Activated CD8-positive, alpha-beta memory T cell treated with anti-CD3 and anti-CD28 coated beads, Interleukin-2, amount 10 ng/mL, durations not matched to agents 7 days and 5 days (primary cell): ENCODE measurements at regions not wholly inside any gene's neighbourhood (a gene's known extent, or its start where the extent isn't known, plus 50 kb on each side); places are given as distances from the start of the nearest gene placed in this dataset.

ENCODE experiments used
- ATAC-seq: fragments of 150-1000 bp; cut with Tn5 transposase; one replicate; pipeline ENCODE4 v1.10.0; 2021; ENCODE audit warnings: moderate library complexity
- CTCF ChIA-PET: fragments of 350-600 bp; sonication (Branson Sonifier 250); formaldehyde crosslinking; loops from one replicate; lab custom pipeline; 2021; ENCODE audit warnings: antibody characterized with exemption; lab: Charles Lee
- DNase-seq: peaks from one replicate; pipeline ENCODE4 v3.0.0-alpha.2; 2020
- H3K27ac Mint-ChIP-seq: one replicate; pipeline ENCODE4 v1.8.0; 2021; ENCODE audit warnings: mild to moderate bottlenecking, mixed read lengths
- H3K27me3 Mint-ChIP-seq: one replicate; pipeline ENCODE4 v1.8.0; 2021; ENCODE audit warnings: mixed read lengths
- H3K36me3 Mint-ChIP-seq: one replicate; pipeline ENCODE4 v1.8.0; 2021; ENCODE audit warnings: mild to moderate bottlenecking, mixed read lengths
- H3K4me1 Mint-ChIP-seq: one replicate; pipeline ENCODE4 v1.8.0; 2021; ENCODE audit warnings: mixed read lengths
- H3K4me3 Mint-ChIP-seq: one replicate; pipeline ENCODE4 v1.8.0; 2021; ENCODE audit warnings: mild to moderate bottlenecking, moderate library complexity, mixed read lengths
- H3K9me3 Mint-ChIP-seq: one replicate; pipeline ENCODE4 v1.8.0; 2022; ENCODE audit warnings: low read depth, mixed read lengths

- no peak for DNase-seq
- no peak for ATAC-seq
- Mint-ChIP-seq H3K4me3 (no peak overlapping the region), H3K27ac (no peak overlapping the region), H3K4me1 (no peaks in the 10 kb centered on the region), H3K36me3 (no peaks in the 10 kb centered on the region), H3K9me3 (no peaks in the 10 kb centered on the region), H3K27me3 (no peaks in the 10 kb centered on the region)
- CTCF ChIA-PET = no interaction called here
These were observed 312.6 kb downstream of the IPMK start for GRCh38 chr10:57955076-57955475.

DNA sequence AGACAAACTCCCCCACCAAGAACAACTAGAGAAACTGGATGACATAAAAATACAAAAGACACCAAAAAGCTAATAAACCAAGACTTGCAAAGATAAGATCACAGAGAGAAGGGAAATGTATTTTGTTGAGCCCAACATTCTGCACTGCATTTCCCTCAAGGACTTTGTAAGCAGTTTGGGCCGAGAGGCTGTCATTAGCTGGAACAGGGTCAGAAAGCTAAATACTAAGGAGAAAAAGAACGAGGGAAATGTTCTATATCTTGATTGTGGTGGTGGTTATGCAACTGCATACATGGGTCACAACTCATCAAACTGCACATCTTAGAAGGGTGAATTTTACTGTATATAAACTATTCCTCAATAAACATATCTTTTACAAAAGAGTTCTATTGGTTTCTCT is 315.0 kb downstream of the IPMK start:
- Mint-ChIP-seq H3K4me1 (no peaks in the 10 kb centered on the region), H3K9me3 (no peaks in the 10 kb centered on the region), H3K36me3 (no peaks in the 10 kb centered on the region), H3K27me3 (no peaks in the 10 kb centered on the region), H3K4me3 (no peak overlapping the region), H3K27ac (no peak overlapping the region)
- CTCF ChIA-PET = no interaction called here
- no peak for DNase-seq
- ATAC-seq = no peak

DNA sequence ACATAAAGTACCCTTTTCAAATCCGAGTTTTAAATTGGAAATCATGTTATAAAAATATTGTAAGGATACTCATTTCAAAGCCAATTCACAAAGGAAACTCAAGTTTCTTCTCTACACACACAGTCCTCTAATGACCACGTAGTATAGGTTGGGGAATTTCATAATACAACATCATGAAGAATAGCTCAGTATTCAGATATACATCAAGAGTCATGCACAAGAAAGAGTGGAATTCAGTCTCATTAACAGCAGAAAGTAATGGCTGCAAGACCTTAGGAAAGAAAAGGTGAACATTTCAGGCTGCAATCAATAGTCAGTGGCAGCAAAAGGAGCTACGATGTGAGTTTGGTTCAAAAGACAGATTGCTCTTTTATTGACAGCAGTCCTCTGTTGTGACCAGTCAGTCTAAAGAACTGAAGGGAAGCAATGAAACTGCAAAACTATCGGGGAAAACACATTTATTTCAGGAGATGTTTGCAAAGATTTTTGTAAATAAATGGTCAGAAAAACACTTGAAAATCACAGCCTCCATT is 317.2 kb downstream of the IPMK start:
- Mint-ChIP-seq H3K4me3 (no peak overlapping the region), H3K9me3 (no peaks in the 10 kb centered on the region), H3K36me3 (no peaks in the 10 kb centered on the region), H3K4me1 (no peaks in the 10 kb centered on the region), H3K27me3 (no peaks in the 10 kb centered on the region), H3K27ac (no peak overlapping the region)
- ATAC-seq (no peak), DNase-seq (no peak)
- CTCF ChIA-PET = no interaction called here

- DNase-seq (no peak), ATAC-seq (no peak)
- H3K36me3 Mint-ChIP-seq = no peaks in the 10 kb centered on the region
- CTCF ChIA-PET = no interaction called here
- no peak overlapping the region for H3K27ac Mint-ChIP-seq
- H3K4me3 Mint-ChIP-seq = no peak overlapping the region
- no peaks in the 10 kb centered on the region for H3K4me1 Mint-ChIP-seq
- no peaks in the 10 kb centered on the region for H3K9me3 Mint-ChIP-seq
- H3K27me3 Mint-ChIP-seq = no peaks in the 10 kb centered on the region
These were observed 318.9 kb downstream of the IPMK start for GRCh38 chr10:57948796-57949195.

GRCh38 chr10:57946833-57947232 is 320.9 kb downstream of the IPMK start:
- no peaks in the 10 kb centered on the region for H3K27me3 Mint-ChIP-seq
- H3K4me1 Mint-ChIP-seq = no peaks in the 10 kb centered on the region
- DNase-seq (no peak), ATAC-seq (no peak)
- CTCF ChIA-PET = no interaction called here
- H3K9me3 Mint-ChIP-seq = no peaks in the 10 kb centered on the region
- H3K27ac Mint-ChIP-seq = no peak overlapping the region
- H3K36me3 Mint-ChIP-seq = no peaks in the 10 kb centered on the region
- no peak overlapping the region for H3K4me3 Mint-ChIP-seq

GRCh38 chr10:57943701-57944100 is 324.0 kb downstream of the IPMK start:
- Mint-ChIP-seq H3K9me3 (peaks cover 1% of the 10 kb centered on the region), H3K4me3 (no peak overlapping the region), H3K27ac (no peak overlapping the region), H3K36me3 (no peaks in the 10 kb centered on the region), H3K27me3 (no peaks in the 10 kb centered on the region), H3K4me1 (no peaks in the 10 kb centered on the region)
- CTCF ChIA-PET = no interaction called here
- ATAC-seq (no peak), DNase-seq (no peak)

- CTCF ChIA-PET = no interaction called here
- Mint-ChIP-seq H3K27ac (no peak overlapping the region), H3K4me3 (no peak overlapping the region), H3K4me1 (no peaks in the 10 kb centered on the region), H3K36me3 (no peaks in the 10 kb centered on the region), H3K9me3 (no peaks in the 10 kb centered on the region), H3K27me3 (no peaks in the 10 kb centered on the region)
- ATAC-seq = no peak
- no peak for DNase-seq
These were observed 342.6 kb downstream of the IPMK start for GRCh38 chr10:57925045-57925444.

DNA sequence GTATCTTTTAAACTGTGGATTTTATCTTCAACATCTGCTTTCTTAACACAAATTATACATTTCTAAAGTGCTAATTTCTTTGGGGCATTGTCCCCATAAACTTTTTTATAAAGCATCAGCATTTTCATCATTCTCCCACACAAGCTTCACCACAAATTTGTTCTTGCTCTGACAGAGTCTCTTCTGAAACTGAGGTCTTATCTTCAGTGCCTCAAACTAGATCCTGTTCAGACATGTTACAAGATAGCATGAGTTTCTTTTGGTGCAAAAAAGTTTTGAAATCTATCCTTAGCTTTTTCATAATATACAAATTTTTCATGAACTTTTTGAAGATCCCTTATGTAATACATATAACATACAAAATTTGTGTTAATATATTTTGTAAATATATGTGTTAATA is 346.6 kb downstream of the IPMK start:
- ATAC-seq (no peak), DNase-seq (no peak)
- CTCF ChIA-PET = no interaction called here
- peaks cover 2% of the 10 kb centered on the region for H3K9me3 Mint-ChIP-seq
- H3K27me3 Mint-ChIP-seq = no peaks in the 10 kb centered on the region
- no peaks in the 10 kb centered on the region for H3K4me1 Mint-ChIP-seq
- H3K27ac Mint-ChIP-seq = no peak overlapping the region
- H3K4me3 Mint-ChIP-seq = no peak overlapping the region
- H3K36me3 Mint-ChIP-seq = no peaks in the 10 kb centered on the region

DNA sequence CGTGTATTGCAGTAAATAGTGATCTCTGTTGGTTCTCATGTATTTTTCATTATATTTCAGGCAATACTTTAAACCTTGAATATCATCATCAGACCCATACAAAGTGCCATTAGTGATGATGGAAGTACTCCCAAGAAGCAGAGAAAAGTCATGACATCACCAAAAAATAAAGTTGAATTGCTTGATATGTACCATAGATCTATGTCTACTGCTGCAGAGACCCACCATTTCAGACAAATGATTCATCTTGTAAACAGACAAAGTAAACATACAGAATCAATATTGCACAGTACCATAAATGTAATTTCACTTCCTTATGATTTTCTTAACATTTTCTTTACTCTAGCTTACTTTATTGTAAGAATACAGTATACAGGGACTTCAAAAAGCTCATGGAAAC is 347.8 kb downstream of the IPMK start:
- DNase-seq (no peak), ATAC-seq (no peak)
- Mint-ChIP-seq H3K27ac (no peak overlapping the region), H3K36me3 (no peaks in the 10 kb centered on the region), H3K27me3 (no peaks in the 10 kb centered on the region), H3K9me3 (peaks cover 2% of the 10 kb centered on the region), H3K4me3 (no peak overlapping the region), H3K4me1 (no peaks in the 10 kb centered on the region)
- CTCF ChIA-PET = no interaction called here

DNA sequence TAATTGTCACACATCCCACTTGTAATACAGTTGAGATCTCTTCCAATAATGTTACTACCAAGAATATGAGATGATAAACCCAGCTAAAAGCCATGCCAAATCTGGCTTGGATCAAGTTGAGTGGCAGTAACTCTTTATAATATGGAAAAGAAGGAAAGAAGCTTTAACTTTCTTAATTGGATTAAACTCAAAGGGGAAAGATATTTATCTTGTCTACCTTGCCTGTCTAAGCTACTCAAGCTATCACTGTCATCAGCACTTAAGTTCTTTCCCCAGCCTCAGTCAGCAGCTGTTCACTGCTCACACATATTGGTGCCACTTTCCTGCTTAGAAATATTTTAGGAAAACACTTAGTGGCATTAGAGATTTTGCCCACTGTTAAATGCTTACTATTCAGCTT is 350.7 kb downstream of the IPMK start:
- no peak for ATAC-seq
- CTCF ChIA-PET = no interaction called here
- Mint-ChIP-seq H3K4me3 (no peak overlapping the region), H3K9me3 (peaks cover 2% of the 10 kb centered on the region), H3K4me1 (no peaks in the 10 kb centered on the region), H3K27ac (no peak overlapping the region), H3K36me3 (no peaks in the 10 kb centered on the region), H3K27me3 (no peaks in the 10 kb centered on the region)
- DNase-seq = no peak

DNA sequence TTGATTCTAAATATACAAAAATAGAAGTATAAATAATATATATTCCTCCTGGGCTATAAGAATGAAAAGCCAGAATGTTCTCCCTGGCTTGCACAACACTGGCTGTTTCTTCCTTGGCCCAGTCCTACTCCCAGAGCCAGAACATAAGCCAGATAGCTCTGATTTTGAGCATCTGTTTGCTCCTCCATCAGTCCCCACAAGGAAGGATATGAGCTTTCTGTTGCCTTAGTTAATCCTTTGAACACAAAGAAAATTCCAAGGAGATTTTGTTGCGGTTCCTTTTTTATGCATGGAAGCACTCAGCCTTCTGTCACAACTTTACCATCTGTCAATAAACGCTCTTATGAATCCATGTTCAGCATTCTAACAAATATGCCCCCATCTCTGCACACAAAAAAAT is 361.8 kb downstream of the IPMK start:
- H3K27ac Mint-ChIP-seq = no peak overlapping the region

DNA sequence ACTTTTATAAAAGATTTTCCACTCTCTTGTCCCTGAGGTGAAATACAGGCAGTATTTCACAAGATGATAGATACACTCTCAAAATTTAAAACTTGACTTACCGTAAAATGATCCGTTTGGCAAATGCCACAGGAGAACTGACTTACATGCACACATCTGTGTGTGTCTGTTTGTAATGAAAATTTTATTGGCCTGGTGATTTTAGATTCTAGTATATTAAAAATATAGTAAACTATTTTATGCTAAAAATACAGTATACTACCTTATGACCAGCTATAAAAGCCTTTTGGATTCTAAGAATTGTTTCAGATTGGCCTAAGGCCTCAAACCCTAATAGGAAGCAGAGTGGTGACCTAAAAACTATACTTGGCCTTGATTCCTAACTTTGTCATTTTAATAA is 362.7 kb downstream of the IPMK start:
- no peaks in the 10 kb centered on the region for H3K27me3 Mint-ChIP-seq
- no peak overlapping the region for H3K27ac Mint-ChIP-seq
- ATAC-seq = no peak
- CTCF ChIA-PET = no interaction called here
- H3K36me3 Mint-ChIP-seq = no peaks in the 10 kb centered on the region
- no peak for DNase-seq
- H3K4me3 Mint-ChIP-seq = no peak overlapping the region
- H3K9me3 Mint-ChIP-seq = no peaks in the 10 kb centered on the region
- H3K4me1 Mint-ChIP-seq = no peaks in the 10 kb centered on the region

More for the DNA sequence above, 361.8 kb downstream of the IPMK start:
- no peaks in the 10 kb centered on the region for H3K9me3 Mint-ChIP-seq
- H3K4me1 Mint-ChIP-seq = no peaks in the 10 kb centered on the region
- CTCF ChIA-PET = no interaction called here
- ATAC-seq = no peak
- no peaks in the 10 kb centered on the region for H3K36me3 Mint-ChIP-seq
- H3K27me3 Mint-ChIP-seq = no peaks in the 10 kb centered on the region
- no peak overlapping the region for H3K4me3 Mint-ChIP-seq
- DNase-seq = no peak

GRCh38 chr10:57898231-57898630 is 369.5 kb downstream of the IPMK start:
- Mint-ChIP-seq H3K27ac (no peak overlapping the region), H3K27me3 (no peaks in the 10 kb centered on the region), H3K4me3 (no peak overlapping the region), H3K9me3 (no peaks in the 10 kb centered on the region), H3K4me1 (no peaks in the 10 kb centered on the region), H3K36me3 (no peaks in the 10 kb centered on the region)
- CTCF ChIA-PET = no interaction called here
- ATAC-seq = no peak
- DNase-seq = no peak

GRCh38 chr10:57897611-57898010 is 370.1 kb downstream of the IPMK start:
- no peak overlapping the region for H3K4me3 Mint-ChIP-seq
- H3K4me1 Mint-ChIP-seq = no peaks in the 10 kb centered on the region

GRCh38 chr10:57894361-57894760 is 373.3 kb downstream of the IPMK start:
- H3K27me3 Mint-ChIP-seq = no peaks in the 10 kb centered on the region
- H3K27ac Mint-ChIP-seq = no peak overlapping the region
- H3K4me3 Mint-ChIP-seq = no peak overlapping the region
- H3K9me3 Mint-ChIP-seq = no peaks in the 10 kb centered on the region
- H3K4me1 Mint-ChIP-seq = no peaks in the 10 kb centered on the region
- CTCF ChIA-PET = no interaction called here
- ATAC-seq (no peak), DNase-seq (no peak)
- no peaks in the 10 kb centered on the region for H3K36me3 Mint-ChIP-seq

More at GRCh38 chr10:57897611-57898010, 370.1 kb downstream of the IPMK start:
- Mint-ChIP-seq H3K27me3 (no peaks in the 10 kb centered on the region), H3K9me3 (no peaks in the 10 kb centered on the region), H3K36me3 (no peaks in the 10 kb centered on the region), H3K27ac (no peak overlapping the region)
- CTCF ChIA-PET = no interaction called here
- no peak for ATAC-seq
- DNase-seq = no peak
